ENCODE measurements at regions not wholly inside any gene's neighbourhood (a gene's known extent, or its start where the extent isn't known, plus 50 kb on each side); places are given as distances from the start of the nearest gene placed in this dataset.

- Histone ChIP-seq H3K36me3 (replicated peaks in 1 of 2) (no peaks in the 10 kb centered on the region), H3K27ac (no peak overlapping the region), H3K4me1 (replicated peaks in 1 of 2) (no peaks in the 10 kb centered on the region), H3K27me3 (no peaks in the 10 kb centered on the region), H3K9me3 (replicated peaks in 1 of 3) (no peaks in the 10 kb centered on the region), H3K4me3 (no peak overlapping the region)
- TF ChIP-seq CTCF (IDR thresholded peaks at IDR 0.05) (no peak), POLR2A (IDR thresholded peaks at IDR 0.05) (no peak)
- 71 to 86% (median 74%) methylated on average over 8 to 10 of the region's 10 CpGs for WGBS, 4 donors
- DNase-seq, result no peak
- intact Hi-C loops (cut with DNase I), result no loop called here
Observed at GRCh38 chr20:59422872-59423544, 122.6 kb downstream of the EDN3 start.

GRCh38 chr20:59424976-59425375 lies 124.6 kb downstream of the EDN3 start:
- TF ChIP-seq CTCF (IDR thresholded peaks at IDR 0.05), result no peak
- no peak for TF ChIP-seq POLR2A (IDR thresholded peaks at IDR 0.05)
- Histone ChIP-seq H3K4me3 (no peak overlapping the region), H3K9me3 (replicated peaks in 1 of 3) (no peaks in the 10 kb centered on the region), H3K27me3 (no peaks in the 10 kb centered on the region), H3K36me3 (replicated peaks in 1 of 2) (no peaks in the 10 kb centered on the region), H3K4me1 (replicated peaks in 1 of 2) (no peaks in the 10 kb centered on the region), H3K27ac (no peak overlapping the region)
- intact Hi-C loops (cut with DNase I), result no loop called here
- WGBS, 4 donors, result 78 to 81% (median 80%) methylated on average over 12 to 13 of the region's 13 CpGs
- no peak for DNase-seq

GRCh38 chr20:59425572-59425971 lies 125.2 kb downstream of the EDN3 start:
- 83 to 88% (median 84%) methylated on average over 4 to 5 of the region's 5 CpGs for WGBS, 4 donors
- intact Hi-C loops (cut with DNase I), result no loop called here
- Histone ChIP-seq H3K4me1 (replicated peaks in 1 of 2) (no peaks in the 10 kb centered on the region), H3K27ac (no peak overlapping the region), H3K9me3 (replicated peaks in 1 of 3) (no peaks in the 10 kb centered on the region), H3K4me3 (no peak overlapping the region), H3K27me3 (no peaks in the 10 kb centered on the region), H3K36me3 (replicated peaks in 1 of 2) (no peaks in the 10 kb centered on the region)
- no peak for DNase-seq
- TF ChIP-seq CTCF (IDR thresholded peaks at IDR 0.05), result no peak
- no peak for TF ChIP-seq POLR2A (IDR thresholded peaks at IDR 0.05)

- Histone ChIP-seq H3K36me3 (replicated peaks in 1 of 2) (no peaks in the 10 kb centered on the region), H3K27me3 (no peaks in the 10 kb centered on the region), H3K4me3 (no peak overlapping the region), H3K4me1 (replicated peaks in 1 of 2) (no peaks in the 10 kb centered on the region), H3K27ac (no peak overlapping the region), H3K9me3 (replicated peaks in 1 of 3) (no peaks in the 10 kb centered on the region)
- no peak for DNase-seq
- intact Hi-C loops (cut with DNase I), result no loop called here
- TF ChIP-seq CTCF (IDR thresholded peaks at IDR 0.05) (no peak), POLR2A (IDR thresholded peaks at IDR 0.05) (no peak)
Observed at GRCh38 chr20:59428006-59428405, 127.6 kb downstream of the EDN3 start.
